Embryonic facial prominence (tissue), 1 donor: ENCODE measurements at regions not wholly inside any gene's neighbourhood (a gene's known extent, or its start where the extent isn't known, plus 50 kb on each side); places are given as distances from the start of the nearest gene placed in this dataset.

Source experiments
- DNase-seq: peaks from one replicate; pipeline ENCODE4 v3.0.0-alpha.2; 2016; ENCODE audit errors: extremely low spot score

- DNase-seq, result no peak
Observed at GRCh38 chr3:62981962-62982361, 106.7 kb upstream of the CADPS start.

- no peak for DNase-seq
Observed at GRCh38 chr3:62982795-62983455, 107.7 kb upstream of the CADPS start.

- DNase-seq, result no peak
Observed at GRCh38 chr3:62986061-62986460, 110.8 kb upstream of the CADPS start.

DNA sequence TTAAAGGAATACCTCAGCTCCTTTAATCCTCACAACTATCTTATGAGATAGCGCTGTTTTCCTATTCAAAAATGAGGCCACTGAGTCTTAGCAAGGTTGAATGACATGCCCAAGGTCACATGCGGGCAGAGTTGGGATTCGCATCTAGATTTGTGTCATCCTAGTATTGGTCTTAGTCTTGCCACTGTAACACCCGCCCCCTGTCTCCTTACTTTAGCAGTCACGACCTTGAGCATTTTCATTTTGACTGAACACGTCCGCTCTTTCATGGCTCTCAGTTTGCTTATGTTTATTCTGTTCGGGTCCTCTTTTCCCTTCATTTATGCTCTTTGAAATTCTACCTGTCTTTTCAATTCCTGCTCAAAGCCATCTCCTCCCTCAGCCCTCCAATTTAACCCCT lies 112.5 kb upstream of the CADPS start:
- no peak for DNase-seq

GRCh38 chr3:62990704-62991413 lies 115.6 kb upstream of the CADPS start:
- no peak for DNase-seq

DNA sequence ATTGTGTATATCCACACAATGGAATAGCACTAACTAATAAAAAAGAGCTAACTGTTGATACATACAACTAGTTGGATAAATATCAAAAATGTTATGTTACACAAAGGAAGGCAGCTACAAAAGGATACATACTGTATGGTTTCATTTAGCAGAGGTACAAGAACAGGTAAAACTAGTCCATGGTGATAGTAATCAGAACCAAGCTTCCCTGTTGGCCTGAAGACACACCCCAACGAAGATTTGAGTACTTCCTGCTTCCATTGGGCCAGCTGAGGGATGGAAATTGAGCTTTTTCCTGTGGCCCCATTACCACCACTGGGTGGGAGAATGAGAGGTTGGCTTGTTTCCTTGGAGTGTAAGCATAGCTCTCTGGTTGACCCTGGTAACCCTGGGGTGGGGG lies 117.3 kb upstream of the CADPS start:
- no peak for DNase-seq

DNA sequence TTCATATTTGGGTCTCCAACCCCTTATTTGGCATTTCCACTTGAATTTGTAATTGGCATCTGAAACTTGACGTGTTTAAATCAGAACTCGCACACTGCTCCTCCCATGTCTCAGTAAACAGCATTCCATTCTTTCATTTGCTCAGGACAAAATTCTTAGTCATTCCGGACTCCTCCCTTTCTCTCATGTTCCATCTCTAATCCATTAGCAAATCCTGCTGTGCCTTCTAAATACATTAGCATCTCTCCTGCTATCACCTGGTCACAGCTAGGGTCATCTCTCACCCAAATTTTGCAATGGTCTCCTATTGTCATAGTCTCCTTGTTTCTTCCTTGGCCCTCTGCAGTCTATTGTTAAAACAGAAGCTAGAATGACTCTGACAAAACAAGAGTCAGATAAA lies 119.9 kb upstream of the CADPS start:
- no peak for DNase-seq

DNA sequence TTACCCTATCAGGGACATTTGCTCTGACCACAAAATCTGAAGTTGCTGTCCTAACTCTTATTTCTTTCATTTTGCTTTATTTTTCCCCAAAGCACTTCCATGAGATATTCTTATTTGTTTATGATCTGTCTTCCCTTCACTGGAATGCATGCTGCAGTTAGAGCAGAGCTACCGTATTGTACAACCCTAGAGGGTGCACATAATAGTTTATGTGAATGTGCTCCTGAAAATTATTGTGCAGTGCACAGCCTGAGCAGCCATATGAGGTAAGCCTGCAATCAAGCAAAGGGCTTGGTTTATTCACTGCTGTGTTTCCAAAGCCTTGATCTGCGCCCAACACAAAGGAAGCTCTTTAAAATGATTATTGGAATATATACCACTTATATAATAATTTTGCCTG lies 120.3 kb upstream of the CADPS start:
- DNase-seq, result no peak

DNA sequence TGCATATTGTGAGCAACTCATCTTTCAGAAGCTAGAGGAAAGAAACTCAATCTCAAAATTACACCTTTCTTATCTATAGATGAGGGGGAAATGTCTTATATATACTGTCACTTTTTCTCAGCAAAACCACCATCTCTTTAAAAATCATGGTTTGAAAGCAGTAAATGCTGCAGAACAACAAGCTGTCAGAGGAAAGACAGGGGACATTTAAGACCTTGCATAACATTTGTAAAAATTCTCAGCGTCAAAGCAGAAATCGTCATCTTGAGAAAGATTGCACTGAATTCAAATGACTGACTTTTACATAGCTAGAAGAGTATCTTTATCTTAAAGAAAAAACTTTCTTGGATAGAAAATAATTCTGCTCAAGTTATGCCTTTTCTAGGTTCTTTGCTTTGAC lies 122.2 kb upstream of the CADPS start:
- no peak for DNase-seq

GRCh38 chr3:62999158-62999557 lies 123.9 kb upstream of the CADPS start:
- DNase-seq, result no peak

DNA sequence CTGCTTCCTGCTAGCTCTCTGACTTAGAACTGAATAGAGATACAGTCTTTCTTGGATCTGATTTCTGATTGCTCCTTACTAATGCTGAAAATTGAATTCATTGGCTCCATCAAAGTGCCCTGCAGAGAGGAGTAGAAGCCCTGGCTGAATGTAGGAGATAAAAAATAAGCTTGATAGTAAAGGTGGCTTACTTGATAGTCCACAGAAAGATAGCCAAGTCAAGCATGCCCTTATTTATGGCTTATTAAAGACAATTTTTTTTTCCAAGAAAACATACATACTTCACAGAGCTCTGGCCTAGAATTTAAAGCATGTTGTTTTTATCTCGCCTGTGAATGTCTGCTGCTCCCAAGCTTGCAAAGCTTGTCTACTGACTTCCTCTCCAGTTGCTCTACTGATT lies 124.6 kb upstream of the CADPS start:
- DNase-seq, result no peak

GRCh38 chr3:63004448-63004847 lies 129.2 kb upstream of the CADPS start:
- DNase-seq, result no peak

- DNase-seq, result no peak
Observed at GRCh38 chr3:63015614-63016309, 140.5 kb upstream of the CADPS start.

DNA sequence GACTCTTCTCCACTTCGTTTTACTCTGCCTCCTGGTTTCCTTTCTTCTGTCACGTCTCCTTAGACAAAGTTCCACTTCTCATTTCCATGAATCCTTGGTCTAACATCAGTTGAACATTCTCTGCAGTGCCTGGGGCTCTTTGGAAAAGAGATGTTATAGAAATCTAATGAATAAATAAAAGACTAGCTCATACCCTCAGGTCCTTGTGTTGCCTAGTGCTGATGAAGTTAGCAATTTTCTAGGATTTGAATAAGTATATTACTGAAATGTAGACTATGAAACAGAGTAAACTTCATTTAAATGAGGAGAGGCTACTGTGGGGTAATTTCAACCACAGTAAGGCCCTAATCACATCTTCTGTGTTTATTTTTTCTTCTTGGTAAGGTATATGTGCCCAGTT lies 146.9 kb upstream of the CADPS start:
- no peak for DNase-seq

DNA sequence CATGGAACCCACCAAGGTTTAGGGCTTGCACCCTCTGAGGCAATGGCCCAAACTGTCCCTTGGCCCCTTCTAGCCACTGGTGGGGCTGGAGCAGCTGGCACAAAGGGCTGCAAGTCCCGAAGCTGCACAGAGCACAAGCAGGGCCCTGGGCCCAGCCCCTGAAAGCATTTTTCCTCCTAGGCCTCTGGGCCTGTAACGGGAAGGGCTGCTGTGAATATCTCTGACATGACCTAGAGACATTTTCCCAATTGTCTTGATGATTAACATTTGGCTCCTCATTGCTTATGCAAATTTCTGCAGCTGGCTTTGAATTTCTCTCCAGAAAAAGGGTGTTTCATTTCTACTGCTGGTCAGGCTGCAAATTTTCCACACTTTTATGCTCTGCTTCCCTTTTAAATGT lies 151.5 kb upstream of the CADPS start:
- no peak for DNase-seq

- DNase-seq, result no peak
Observed at GRCh38 chr3:63029326-63029725, 154.1 kb upstream of the CADPS start.

DNA sequence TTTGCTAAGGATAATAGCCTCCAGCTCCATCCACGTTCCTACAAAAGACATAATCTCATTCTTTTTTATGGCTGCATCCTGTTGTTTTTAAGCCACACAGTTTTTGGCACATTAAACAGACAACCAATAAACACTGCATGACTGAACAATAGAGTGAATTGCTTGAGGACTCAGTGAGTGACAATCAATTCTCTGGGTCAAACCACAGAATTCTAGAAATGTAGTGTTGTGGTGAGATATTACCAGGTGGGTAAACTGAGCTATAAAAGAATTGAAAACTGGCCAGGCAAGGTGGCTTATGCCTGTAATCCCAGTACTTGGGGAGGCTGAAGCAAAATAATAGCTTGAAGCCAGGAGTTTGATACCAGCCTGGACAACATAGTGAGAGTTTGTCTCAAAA lies 154.7 kb upstream of the CADPS start:
- DNase-seq, result no peak

GRCh38 chr3:63030666-63031065 lies 155.4 kb upstream of the CADPS start:
- DNase-seq, result no peak

- DNase-seq, result no peak
Observed at GRCh38 chr3:63032881-63033280, 157.7 kb upstream of the CADPS start.

GRCh38 chr3:63034101-63034500 lies 158.9 kb upstream of the CADPS start:
- DNase-seq, result no peak

- no peak for DNase-seq
Observed at GRCh38 chr3:63037116-63037515, 161.9 kb upstream of the CADPS start.

DNA sequence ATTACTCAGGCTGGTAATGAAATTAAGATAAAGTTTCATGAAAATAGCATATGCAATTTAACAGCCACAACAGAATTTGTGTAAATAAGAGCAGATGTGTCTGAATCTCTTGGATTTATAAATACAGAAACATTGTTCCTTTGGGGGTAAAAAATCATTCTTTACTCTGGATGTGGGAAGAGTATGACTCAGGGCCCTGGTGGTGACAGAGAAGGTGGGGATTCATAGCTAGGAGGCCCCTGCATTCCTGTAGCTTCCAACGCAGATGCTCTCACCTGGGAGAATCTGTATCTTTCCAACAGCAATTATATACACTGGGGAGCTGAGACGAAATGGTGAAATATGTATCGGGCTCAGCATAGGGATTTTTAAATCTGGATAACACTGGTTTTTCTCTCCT lies 167.6 kb upstream of the CADPS start:
- no peak for DNase-seq

- DNase-seq, result no peak
Observed at GRCh38 chr3:63043631-63044030, 168.4 kb upstream of the CADPS start.
